SK-N-SH treated with all-trans-retinoic acid at 6 μM for 48 hours (cell line): ENCODE measurements at regions not wholly inside any gene's neighbourhood (a gene's known extent, or its start where the extent isn't known, plus 50 kb on each side); places are given as distances from the start of the nearest gene placed in this dataset.

Source experiments
- ARNTL ChIP-seq: fragments of 450-650 bp; formaldehyde crosslinking; IDR thresholded peaks from 2 replicates; pipeline ENCODE4 v1.5.0; 2020; ENCODE audit warnings: low read depth, mild to moderate bottlenecking, moderate library complexity, borderline replicate concordance
- CREB5 ChIP-seq: fragments of 250-450 bp; sonication (Bioruptor Pico); IDR thresholded peaks from 2 replicates; pipeline ENCODE4 v1.5.1; 2020; ENCODE audit warnings: low read depth, mild to moderate bottlenecking, moderate library complexity
- CSRNP3 ChIP-seq: fragments of 250-450 bp; sonication (Bioruptor Pico); IDR thresholded peaks from 2 replicates; pipeline ENCODE4 v1.5.1; 2021; ENCODE audit warnings: mild to moderate bottlenecking, moderate library complexity
- PATZ1 ChIP-seq: fragments of 250-450 bp; sonication (Bioruptor Pico); IDR thresholded peaks from 2 replicates; pipeline ENCODE4 v1.8.0; 2020; ENCODE audit warnings: mild to moderate bottlenecking, moderate library complexity, borderline replicate concordance
- POU6F1 ChIP-seq: fragments of 250-450 bp; sonication (Bioruptor Pico); IDR thresholded peaks from 2 replicates; pipeline ENCODE4 v1.8.0; 2021; ENCODE audit warnings: low read depth, mild to moderate bottlenecking, moderate library complexity, borderline replicate concordance
- RARB ChIP-seq: fragments of 250-450 bp; sonication (Bioruptor Pico); IDR thresholded peaks from 2 replicates; pipeline ENCODE4 v1.8.0; 2021; ENCODE audit warnings: mild to moderate bottlenecking, moderate library complexity
- TCF4 ChIP-seq: fragments of 250-450 bp; sonication (Bioruptor Pico); IDR thresholded peaks from 2 replicates; pipeline ENCODE4 v1.8.0; 2021; ENCODE audit warnings: mild to moderate bottlenecking, moderate library complexity, borderline replicate concordance
- TOX ChIP-seq: fragments of 250-450 bp; sonication (Bioruptor Pico); IDR thresholded peaks from 2 replicates; pipeline ENCODE4 v1.8.0; 2021; ENCODE audit warnings: mild to moderate bottlenecking, moderate library complexity, borderline replicate concordance
- ZC3H10 ChIP-seq: fragments of 250-450 bp; sonication (Bioruptor Pico); IDR thresholded peaks from 2 replicates; pipeline ENCODE4 v1.5.1; 2021; ENCODE audit warnings: mild to moderate bottlenecking, moderate library complexity
- ZFP30 ChIP-seq: fragments of 450-650 bp; formaldehyde crosslinking; IDR thresholded peaks from 2 replicates; pipeline ENCODE4 v1.5.0; 2022; ENCODE audit warnings: mild to moderate bottlenecking, moderate library complexity
- ZNF565 ChIP-seq: fragments of 450-650 bp; formaldehyde crosslinking; conservative IDR thresholded peaks from 2 replicates; pipeline ENCODE4 v1.5.0; 2020; ENCODE audit warnings: low read depth, mild to moderate bottlenecking, moderate library complexity
- ZNF70 ChIP-seq: fragments of 450-650 bp; formaldehyde crosslinking; IDR thresholded peaks from 2 replicates; pipeline ENCODE4 v1.5.0; 2020; ENCODE audit warnings: mild to moderate bottlenecking, moderate library complexity

GRCh38 chr11:91433284-91434010, 791.2 kb upstream of the FAT3 start:
- TF ChIP-seq CREB5 (CRISPR knock-in tag) (no peak), TCF4 (CRISPR knock-in tag) (no peak), CSRNP3 (CRISPR knock-in tag) (no peak), ZFP30 (no peak), ZNF565 (CRISPR knock-in tag) (no peak), PATZ1 (CRISPR knock-in tag) (no peak), ZNF70 (CRISPR knock-in tag) (no peak), TOX (CRISPR knock-in tag) (no peak), ARNTL (CRISPR knock-in tag) (no peak), RARB (CRISPR knock-in tag) (no peak), ZC3H10 (CRISPR knock-in tag) (no peak), POU6F1 (CRISPR knock-in tag) (no peak)
